GM23338 (cell line): ENCODE measurements at regions not wholly inside any gene's neighbourhood (a gene's known extent, or its start where the extent isn't known, plus 50 kb on each side); places are given as distances from the start of the nearest gene placed in this dataset.

Experiments
- CREB1 ChIP-seq: fragments of 250-450 bp; sonication (Bioruptor Pico); IDR thresholded peaks from 2 replicates; pipeline ENCODE4 v1.5.0; 2020; ENCODE audit warnings: low read depth, mild to moderate bottlenecking, moderate library complexity
- EZH2 ChIP-seq: fragments of 200-600 bp; sonication (generic); IDR thresholded peaks from one replicate; pipeline ENCODE4 v1.8.0; 2017; ENCODE audit warnings: antibody characterized with exemption, mild to moderate bottlenecking, low read depth; ENCODE audit not compliant: unreplicated experiment
- EZH2phosphoT487 ChIP-seq: fragments of 200-600 bp; sonication (generic); IDR thresholded peaks from one replicate; pipeline ENCODE4 v1.8.1; 2018; ENCODE audit warnings: antibody characterized with exemption; ENCODE audit not compliant: unreplicated experiment
- JUNB ChIP-seq: IDR thresholded peaks from one replicate; pipeline ENCODE4 v1.6.1; 2016; ENCODE audit warnings: antibody characterized with exemption; ENCODE audit not compliant: unreplicated experiment
- NANOG ChIP-seq: IDR thresholded peaks from 2 replicates; pipeline ENCODE4 v1.6.1; 2016; ENCODE audit warnings: antibody characterized with exemption, borderline replicate concordance
- POLR2AphosphoS5 ChIP-seq: IDR thresholded peaks from 2 replicates; pipeline ENCODE4 v1.6.1; 2016; ENCODE audit warnings: antibody characterized with exemption, low read depth
- STAT1 ChIP-seq: IDR thresholded peaks from one replicate; pipeline ENCODE4 v1.6.1; 2016; ENCODE audit warnings: antibody characterized with exemption; ENCODE audit not compliant: unreplicated experiment
- ZNF114 ChIP-seq: fragments of 250-450 bp; sonication (Bioruptor Pico); IDR thresholded peaks from 2 replicates; pipeline ENCODE4 v1.5.0; 2020; ENCODE audit warnings: mild to moderate bottlenecking, moderate library complexity
- ZNF331 ChIP-seq: fragments of 250-450 bp; sonication (Bioruptor Pico); IDR thresholded peaks from 2 replicates; pipeline ENCODE4 v1.5.0; 2020; ENCODE audit warnings: low read depth, mild to moderate bottlenecking, moderate library complexity
- TF ChIP-seq, protein P1 (sequence below), 2 experiments: fragments of 200-600 bp in 1 of 2; sonication (generic) in 1 of 2; conservative IDR thresholded peaks; 2 replicates each; pipeline versions ENCODE4 v1.5.1 to v1.6.1; 2016 to 2017; ENCODE audit warnings: antibody characterized with exemption in 2 of 2, low read depth in 2 of 2, mild to moderate bottlenecking in 2 of 2, moderate library complexity in 1 of 2
- TF ChIP-seq, protein P2 (sequence below): IDR thresholded peaks from one replicate; pipeline ENCODE4 v1.6.1; 2018; ENCODE audit warnings: antibody characterized with exemption; ENCODE audit not compliant: unreplicated experiment
- TF ChIP-seq, protein P3 (sequence below): IDR thresholded peaks from 2 replicates; pipeline ENCODE4 v1.6.1; 2016; ENCODE audit warnings: antibody characterized with exemption
- TF ChIP-seq, protein P4 (sequence below): fragments of 250-450 bp; sonication (Bioruptor Pico); IDR thresholded peaks from 2 replicates; pipeline ENCODE4 v1.5.0; 2020; ENCODE audit warnings: mild to moderate bottlenecking, moderate library complexity

DNA sequence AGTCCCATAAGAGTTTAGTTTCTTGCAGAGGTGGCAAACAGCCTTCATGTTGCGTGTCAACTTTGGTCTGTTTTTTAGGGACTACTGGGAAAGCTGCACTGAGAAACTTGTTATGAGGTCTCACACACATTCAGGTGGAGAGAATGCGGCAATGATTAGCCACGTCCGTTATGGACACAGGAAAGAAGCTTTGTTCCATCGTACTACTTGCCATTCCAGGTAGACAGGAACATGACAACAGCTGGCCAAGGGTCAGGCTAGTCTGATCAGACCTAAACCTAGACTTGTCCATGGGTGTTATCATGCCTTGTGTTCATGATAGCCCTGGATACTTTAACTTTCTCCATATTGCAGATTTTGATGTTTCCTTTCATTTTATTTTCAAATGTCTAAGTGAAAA is 113.2 kb downstream of the ZNF608 start:
- TF ChIP-seq, protein P1, sequence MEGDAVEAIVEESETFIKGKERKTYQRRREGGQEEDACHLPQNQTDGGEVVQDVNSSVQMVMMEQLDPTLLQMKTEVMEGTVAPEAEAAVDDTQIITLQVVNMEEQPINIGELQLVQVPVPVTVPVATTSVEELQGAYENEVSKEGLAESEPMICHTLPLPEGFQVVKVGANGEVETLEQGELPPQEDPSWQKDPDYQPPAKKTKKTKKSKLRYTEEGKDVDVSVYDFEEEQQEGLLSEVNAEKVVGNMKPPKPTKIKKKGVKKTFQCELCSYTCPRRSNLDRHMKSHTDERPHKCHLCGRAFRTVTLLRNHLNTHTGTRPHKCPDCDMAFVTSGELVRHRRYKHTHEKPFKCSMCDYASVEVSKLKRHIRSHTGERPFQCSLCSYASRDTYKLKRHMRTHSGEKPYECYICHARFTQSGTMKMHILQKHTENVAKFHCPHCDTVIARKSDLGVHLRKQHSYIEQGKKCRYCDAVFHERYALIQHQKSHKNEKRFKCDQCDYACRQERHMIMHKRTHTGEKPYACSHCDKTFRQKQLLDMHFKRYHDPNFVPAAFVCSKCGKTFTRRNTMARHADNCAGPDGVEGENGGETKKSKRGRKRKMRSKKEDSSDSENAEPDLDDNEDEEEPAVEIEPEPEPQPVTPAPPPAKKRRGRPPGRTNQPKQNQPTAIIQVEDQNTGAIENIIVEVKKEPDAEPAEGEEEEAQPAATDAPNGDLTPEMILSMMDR (conservative IDR thresholded peaks at IDR 0.05; ENCODE audit: low read depth in 2 of 2), result no peak
- TF ChIP-seq JUNB, result no peak
- TF ChIP-seq EZH2phosphoT487, result no peak
- no peak for TF ChIP-seq EZH2
- TF ChIP-seq, protein P2, sequence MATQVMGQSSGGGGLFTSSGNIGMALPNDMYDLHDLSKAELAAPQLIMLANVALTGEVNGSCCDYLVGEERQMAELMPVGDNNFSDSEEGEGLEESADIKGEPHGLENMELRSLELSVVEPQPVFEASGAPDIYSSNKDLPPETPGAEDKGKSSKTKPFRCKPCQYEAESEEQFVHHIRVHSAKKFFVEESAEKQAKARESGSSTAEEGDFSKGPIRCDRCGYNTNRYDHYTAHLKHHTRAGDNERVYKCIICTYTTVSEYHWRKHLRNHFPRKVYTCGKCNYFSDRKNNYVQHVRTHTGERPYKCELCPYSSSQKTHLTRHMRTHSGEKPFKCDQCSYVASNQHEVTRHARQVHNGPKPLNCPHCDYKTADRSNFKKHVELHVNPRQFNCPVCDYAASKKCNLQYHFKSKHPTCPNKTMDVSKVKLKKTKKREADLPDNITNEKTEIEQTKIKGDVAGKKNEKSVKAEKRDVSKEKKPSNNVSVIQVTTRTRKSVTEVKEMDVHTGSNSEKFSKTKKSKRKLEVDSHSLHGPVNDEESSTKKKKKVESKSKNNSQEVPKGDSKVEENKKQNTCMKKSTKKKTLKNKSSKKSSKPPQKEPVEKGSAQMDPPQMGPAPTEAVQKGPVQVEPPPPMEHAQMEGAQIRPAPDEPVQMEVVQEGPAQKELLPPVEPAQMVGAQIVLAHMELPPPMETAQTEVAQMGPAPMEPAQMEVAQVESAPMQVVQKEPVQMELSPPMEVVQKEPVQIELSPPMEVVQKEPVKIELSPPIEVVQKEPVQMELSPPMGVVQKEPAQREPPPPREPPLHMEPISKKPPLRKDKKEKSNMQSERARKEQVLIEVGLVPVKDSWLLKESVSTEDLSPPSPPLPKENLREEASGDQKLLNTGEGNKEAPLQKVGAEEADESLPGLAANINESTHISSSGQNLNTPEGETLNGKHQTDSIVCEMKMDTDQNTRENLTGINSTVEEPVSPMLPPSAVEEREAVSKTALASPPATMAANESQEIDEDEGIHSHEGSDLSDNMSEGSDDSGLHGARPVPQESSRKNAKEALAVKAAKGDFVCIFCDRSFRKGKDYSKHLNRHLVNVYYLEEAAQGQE, result no peak
- TF ChIP-seq ZNF114, result no peak
- TF ChIP-seq ZNF331 (CRISPR knock-in tag), result no peak
- TF ChIP-seq POLR2AphosphoS5, result no peak
- TF ChIP-seq, protein P3, sequence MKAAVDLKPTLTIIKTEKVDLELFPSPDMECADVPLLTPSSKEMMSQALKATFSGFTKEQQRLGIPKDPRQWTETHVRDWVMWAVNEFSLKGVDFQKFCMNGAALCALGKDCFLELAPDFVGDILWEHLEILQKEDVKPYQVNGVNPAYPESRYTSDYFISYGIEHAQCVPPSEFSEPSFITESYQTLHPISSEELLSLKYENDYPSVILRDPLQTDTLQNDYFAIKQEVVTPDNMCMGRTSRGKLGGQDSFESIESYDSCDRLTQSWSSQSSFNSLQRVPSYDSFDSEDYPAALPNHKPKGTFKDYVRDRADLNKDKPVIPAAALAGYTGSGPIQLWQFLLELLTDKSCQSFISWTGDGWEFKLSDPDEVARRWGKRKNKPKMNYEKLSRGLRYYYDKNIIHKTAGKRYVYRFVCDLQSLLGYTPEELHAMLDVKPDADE, result no peak
- TF ChIP-seq, protein P4, sequence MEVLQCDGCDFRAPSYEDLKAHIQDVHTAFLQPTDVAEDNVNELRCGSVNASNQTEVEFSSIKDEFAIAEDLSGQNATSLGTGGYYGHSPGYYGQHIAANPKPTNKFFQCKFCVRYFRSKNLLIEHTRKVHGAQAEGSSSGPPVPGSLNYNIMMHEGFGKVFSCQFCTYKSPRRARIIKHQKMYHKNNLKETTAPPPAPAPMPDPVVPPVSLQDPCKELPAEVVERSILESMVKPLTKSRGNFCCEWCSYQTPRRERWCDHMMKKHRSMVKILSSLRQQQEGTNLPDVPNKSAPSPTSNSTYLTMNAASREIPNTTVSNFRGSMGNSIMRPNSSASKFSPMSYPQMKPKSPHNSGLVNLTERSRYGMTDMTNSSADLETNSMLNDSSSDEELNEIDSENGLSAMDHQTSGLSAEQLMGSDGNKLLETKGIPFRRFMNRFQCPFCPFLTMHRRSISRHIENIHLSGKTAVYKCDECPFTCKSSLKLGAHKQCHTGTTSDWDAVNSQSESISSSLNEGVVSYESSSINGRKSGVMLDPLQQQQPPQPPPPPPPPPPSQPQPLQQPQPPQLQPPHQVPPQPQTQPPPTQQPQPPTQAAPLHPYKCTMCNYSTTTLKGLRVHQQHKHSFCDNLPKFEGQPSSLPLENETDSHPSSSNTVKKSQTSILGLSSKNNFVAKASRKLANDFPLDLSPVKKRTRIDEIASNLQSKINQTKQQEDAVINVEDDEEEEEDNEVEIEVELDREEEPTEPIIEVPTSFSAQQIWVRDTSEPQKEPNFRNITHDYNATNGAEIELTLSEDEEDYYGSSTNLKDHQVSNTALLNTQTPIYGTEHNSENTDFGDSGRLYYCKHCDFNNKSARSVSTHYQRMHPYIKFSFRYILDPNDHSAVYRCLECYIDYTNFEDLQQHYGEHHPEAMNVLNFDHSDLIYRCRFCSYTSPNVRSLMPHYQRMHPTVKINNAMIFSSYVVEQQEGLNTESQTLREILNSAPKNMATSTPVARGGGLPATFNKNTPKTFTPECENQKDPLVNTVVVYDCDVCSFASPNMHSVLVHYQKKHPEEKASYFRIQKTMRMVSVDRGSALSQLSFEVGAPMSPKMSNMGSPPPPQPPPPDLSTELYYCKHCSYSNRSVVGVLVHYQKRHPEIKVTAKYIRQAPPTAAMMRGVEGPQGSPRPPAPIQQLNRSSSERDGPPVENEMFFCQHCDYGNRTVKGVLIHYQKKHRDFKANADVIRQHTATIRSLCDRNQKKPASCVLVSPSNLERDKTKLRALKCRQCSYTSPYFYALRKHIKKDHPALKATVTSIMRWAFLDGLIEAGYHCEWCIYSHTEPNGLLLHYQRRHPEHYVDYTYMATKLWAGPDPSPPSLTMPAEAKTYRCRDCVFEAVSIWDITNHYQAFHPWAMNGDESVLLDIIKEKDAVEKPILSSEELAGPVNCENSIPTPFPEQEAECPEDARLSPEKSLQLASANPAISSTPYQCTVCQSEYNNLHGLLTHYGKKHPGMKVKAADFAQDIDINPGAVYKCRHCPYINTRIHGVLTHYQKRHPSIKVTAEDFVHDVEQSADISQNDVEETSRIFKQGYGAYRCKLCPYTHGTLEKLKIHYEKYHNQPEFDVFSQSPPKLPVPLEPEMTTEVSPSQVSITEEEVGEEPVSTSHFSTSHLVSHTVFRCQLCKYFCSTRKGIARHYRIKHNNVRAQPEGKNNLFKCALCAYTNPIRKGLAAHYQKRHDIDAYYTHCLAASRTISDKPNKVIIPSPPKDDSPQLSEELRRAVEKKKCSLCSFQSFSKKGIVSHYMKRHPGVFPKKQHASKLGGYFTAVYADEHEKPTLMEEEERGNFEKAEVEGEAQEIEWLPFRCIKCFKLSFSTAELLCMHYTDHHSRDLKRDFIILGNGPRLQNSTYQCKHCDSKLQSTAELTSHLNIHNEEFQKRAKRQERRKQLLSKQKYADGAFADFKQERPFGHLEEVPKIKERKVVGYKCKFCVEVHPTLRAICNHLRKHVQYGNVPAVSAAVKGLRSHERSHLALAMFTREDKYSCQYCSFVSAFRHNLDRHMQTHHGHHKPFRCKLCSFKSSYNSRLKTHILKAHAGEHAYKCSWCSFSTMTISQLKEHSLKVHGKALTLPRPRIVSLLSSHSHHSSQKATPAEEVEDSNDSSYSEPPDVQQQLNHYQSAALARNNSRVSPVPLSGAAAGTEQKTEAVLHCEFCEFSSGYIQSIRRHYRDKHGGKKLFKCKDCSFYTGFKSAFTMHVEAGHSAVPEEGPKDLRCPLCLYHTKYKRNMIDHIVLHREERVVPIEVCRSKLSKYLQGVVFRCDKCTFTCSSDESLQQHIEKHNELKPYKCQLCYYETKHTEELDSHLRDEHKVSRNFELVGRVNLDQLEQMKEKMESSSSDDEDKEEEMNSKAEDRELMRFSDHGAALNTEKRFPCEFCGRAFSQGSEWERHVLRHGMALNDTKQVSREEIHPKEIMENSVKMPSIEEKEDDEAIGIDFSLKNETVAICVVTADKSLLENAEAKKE (CRISPR knock-in tag), result no peak
- no peak for TF ChIP-seq CREB1 (CRISPR knock-in tag)
- TF ChIP-seq NANOG, result no peak
- TF ChIP-seq STAT1, result no peak
